Left lobe of liver (tissue), 2 donors: ENCODE measurements at regions not wholly inside any gene's neighbourhood (a gene's known extent, or its start where the extent isn't known, plus 50 kb on each side); places are given as distances from the start of the nearest gene placed in this dataset.

Experiments
- ATAC-seq: fragments of 200-7000 bp; cut with Tn5 transposase; one replicate; pipeline ENCODE4 v1.9.1; 2020; ENCODE audit warnings: mild to moderate bottlenecking, moderate library complexity
- DNase-seq: peaks from one replicate; pipeline ENCODE4 v3.0.0-alpha.2; 2020; ENCODE audit warnings: low spot score
- donor health status: DM: no; HTN: no; CAD: no; lungs with moderate emphysema.
- donor health status: DM: no; HTN: yes; CAD: no.

DNA sequence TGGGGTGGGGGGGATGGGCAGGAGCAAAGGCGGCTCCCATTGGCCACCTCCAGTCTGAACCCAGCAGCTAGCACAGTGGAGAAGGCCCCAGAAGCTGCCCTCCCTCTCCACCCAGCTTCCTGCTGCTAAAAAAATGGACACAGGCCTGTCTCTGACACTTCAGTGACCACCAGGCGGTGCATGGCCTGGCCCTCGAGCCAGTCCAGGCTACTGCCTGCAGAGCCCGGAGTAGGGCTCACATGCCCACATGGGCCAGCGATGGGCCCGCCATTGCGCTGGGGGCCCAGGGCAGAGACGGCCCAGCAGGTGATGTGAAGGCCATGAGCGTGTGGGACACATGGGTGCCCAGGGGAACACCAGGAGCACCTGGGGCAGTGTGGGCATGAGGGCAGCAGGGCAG, 52.1 kb upstream of the NOTCH1 start:
- ATAC-seq = peak; percentile 31
- DNase-seq = no peak

DNA sequence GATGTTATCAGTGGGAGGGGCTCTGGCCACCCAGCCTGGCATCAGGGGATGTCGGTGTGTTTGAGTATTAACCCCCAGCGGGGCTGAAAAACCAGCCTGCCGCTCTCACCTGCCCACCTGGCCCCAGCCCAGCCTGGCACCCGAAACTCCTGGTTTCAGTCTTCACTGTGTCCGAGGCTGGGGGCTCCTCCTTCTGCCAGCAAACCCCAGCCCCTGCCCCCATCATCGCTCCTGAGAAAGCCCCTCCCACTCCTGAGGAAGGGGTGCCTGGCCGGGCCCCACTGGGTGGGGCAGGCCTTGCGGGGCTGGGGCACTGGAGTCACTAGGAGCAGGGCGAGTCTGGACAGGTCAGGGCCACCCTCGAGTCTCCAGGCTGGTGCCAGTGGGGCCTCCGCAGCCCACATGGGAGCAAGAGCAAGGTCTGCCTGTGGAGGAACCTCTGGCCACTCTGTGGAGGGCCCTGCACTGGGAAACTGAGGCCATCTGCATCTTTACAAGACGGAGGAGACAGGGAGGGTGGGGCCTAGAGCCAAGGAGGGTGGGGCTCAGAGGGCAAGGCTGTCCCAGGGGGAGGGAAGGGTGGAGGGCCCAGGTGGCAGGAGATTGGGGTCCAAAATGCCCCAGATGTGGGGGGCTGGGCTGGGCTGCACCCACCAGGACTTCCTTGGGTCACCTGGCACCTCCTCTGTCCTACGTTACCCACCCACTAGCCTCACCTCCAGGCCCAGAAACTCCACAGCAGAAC, 51.5 kb upstream of the NOTCH1 start:
- no peak for ATAC-seq
- no peak for DNase-seq

DNA sequence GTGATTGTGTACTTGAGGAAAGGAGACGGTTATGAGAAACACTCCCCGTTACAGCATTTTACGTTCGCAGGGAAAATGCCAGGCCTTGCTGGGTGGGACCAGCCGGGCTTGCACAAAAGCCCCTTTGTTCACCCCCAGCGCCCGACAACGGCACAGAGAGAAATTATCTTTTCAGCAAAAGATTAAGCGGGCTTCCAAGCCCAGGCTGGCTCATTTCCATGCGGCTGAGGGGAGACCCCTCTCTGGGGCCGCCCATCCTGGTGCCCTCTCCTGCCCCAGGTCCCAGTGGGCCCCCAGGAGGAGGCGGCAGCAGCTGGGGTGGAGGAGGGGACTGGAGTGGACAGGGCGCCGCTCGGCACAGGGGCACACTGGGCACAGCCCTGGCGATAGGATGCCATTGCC, 50.8 kb upstream of the NOTCH1 start:
- no peak for DNase-seq

DNA sequence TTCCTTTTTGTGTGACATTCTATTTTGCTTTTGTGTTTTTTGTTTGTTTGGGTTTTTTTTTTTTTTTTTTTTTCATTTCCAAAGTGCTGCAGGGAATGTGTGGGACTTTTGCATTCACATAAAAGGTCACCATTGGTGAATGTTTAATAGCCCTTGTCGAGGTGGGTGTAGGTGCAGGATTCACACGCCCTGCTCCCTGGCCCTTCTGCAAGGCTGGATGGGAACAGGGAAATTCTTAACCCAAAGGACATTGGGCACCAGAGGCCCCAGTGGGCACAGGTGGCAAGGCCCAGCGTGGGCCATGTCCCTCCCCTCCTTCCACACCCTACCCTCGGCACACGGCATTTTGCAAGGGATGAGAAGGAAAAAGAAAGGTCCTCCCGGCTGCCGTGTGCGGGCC, 50.4 kb upstream of the NOTCH1 start:
- no peak for ATAC-seq

More for the DNA sequence above, 50.8 kb upstream of the NOTCH1 start:
- no peak for ATAC-seq

GRCh38 chr9:136595245-136596153, 49.7 kb upstream of the NOTCH1 start:
- no peak for ATAC-seq
- DNase-seq = no peak

More for the DNA sequence above, 50.4 kb upstream of the NOTCH1 start:
- DNase-seq = no peak
